B cell (primary cell): ENCODE measurements at regions not wholly inside any gene's neighbourhood (a gene's known extent, or its start where the extent isn't known, plus 50 kb on each side); places are given as distances from the start of the nearest gene placed in this dataset.

Experiments
- EZH2 ChIP-seq: IDR thresholded peaks from 2 replicates; pipeline ENCODE4 v1.6.1; 2012; ENCODE audit warnings: borderline replicate concordance, low read depth, mild to moderate bottlenecking, moderate library complexity, low read length; ENCODE audit not compliant: insufficient read depth, poor library complexity, severe bottlenecking
- TF ChIP-seq, protein P1 (sequence below): fragments of 200-600 bp; IDR thresholded peaks from one replicate; pipeline ENCODE4 v1.8.0; 2022; ENCODE audit warnings: antibody characterized with exemption, mild to moderate bottlenecking

DNA sequence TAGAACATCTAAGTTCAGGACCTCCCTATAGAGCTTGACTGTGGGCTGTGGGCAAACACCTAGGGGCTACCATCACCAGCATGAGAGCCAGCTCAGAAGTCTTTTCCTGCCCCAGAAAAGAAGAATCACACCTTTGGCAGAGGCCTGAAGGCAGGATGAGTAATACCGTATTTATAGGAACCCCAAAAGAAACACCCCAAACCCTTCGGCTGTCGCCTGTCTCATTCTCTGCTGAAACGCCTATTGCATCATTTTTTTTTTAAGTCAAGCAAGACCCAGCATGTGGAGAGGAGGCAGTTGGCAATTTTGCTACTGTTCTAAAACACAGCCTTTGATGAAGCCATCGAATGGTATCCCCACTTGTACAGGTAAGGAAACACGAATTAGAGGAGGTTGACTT lies 436.4 kb downstream of the TFAP2A start:
- no peak for TF ChIP-seq EZH2
- TF ChIP-seq, protein P1, sequence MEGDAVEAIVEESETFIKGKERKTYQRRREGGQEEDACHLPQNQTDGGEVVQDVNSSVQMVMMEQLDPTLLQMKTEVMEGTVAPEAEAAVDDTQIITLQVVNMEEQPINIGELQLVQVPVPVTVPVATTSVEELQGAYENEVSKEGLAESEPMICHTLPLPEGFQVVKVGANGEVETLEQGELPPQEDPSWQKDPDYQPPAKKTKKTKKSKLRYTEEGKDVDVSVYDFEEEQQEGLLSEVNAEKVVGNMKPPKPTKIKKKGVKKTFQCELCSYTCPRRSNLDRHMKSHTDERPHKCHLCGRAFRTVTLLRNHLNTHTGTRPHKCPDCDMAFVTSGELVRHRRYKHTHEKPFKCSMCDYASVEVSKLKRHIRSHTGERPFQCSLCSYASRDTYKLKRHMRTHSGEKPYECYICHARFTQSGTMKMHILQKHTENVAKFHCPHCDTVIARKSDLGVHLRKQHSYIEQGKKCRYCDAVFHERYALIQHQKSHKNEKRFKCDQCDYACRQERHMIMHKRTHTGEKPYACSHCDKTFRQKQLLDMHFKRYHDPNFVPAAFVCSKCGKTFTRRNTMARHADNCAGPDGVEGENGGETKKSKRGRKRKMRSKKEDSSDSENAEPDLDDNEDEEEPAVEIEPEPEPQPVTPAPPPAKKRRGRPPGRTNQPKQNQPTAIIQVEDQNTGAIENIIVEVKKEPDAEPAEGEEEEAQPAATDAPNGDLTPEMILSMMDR = no peak
